ENCODE measurements at regions not wholly inside any gene's neighbourhood (a gene's known extent, or its start where the extent isn't known, plus 50 kb on each side); places are given as distances from the start of the nearest gene placed in this dataset.
A peak's percentile ranks its signal among the peaks of the same experiment; 100 is the strongest.

- Mint-ChIP-seq H3K27ac (no peak overlapping the region), H3K9me3 (peaks cover 21% of the 10 kb centered on the region)
These were observed 497.7 kb downstream of the OCA2 start for GRCh38 chr15:27601239-27601960.

More at GRCh38 chr15:27601239-27601960, 497.7 kb downstream of the OCA2 start:
- Histone ChIP-seq H3K27me3 (ENCODE audit: insufficient read depth) (no peaks in the 10 kb centered on the region), H2AFZ (peak overlapping the region; percentile 47; the same call in 1 of the 2 replicates), H3K4me2 (no peak overlapping the region), H3F3A (replicated peaks; ENCODE audit: low read depth) (no peaks in the 10 kb centered on the region), H3K4me1 (ENCODE audit: insufficient read depth) (peaks cover 11% of the 10 kb centered on the region), H3K79me2 (replicated peaks; ENCODE audit: insufficient read depth) (no peaks in the 10 kb centered on the region), H3K4me3 (no peak overlapping the region), H4K20me1 (replicated peaks; ENCODE audit: insufficient read depth) (no peaks in the 10 kb centered on the region), H3K27ac (ENCODE audit: low read depth) (no peak overlapping the region), H3K36me3 (ENCODE audit: insufficient read depth) (peaks cover 6% of the 10 kb centered on the region; the same call in 1 of the 2 replicates), H3K9me2 (ENCODE audit: insufficient read depth) (peaks cover 12% of the 10 kb centered on the region)
- DNase-seq (ENCODE audit: low spot score) = no peak
- peaks cover 4% of the 10 kb centered on the region for H3K27me3 Mint-ChIP-seq (ENCODE audit: insufficient read depth, low read depth, poor library complexity)
- peaks cover 14% of the 10 kb centered on the region for H3K4me1 Mint-ChIP-seq
- H3K4me3 Mint-ChIP-seq = no peak overlapping the region
- H3K36me3 Mint-ChIP-seq (ENCODE audit: low read depth) = peaks cover 10% of the 10 kb centered on the region; the same call in 2 of the 3 replicates
- peak; percentile 74 for ATAC-seq
- TF ChIP-seq ZNF331 (CRISPR knock-in tag; IDR thresholded peaks at IDR 0.05; ENCODE audit: low read depth) = no peak
- no peak for TF ChIP-seq NANOG (IDR thresholded peaks at IDR 0.05; ENCODE audit: borderline replicate concordance)
- no peak for TF ChIP-seq ETS1 (IDR thresholded peaks at IDR 0.05)
- TF ChIP-seq, protein P1, sequence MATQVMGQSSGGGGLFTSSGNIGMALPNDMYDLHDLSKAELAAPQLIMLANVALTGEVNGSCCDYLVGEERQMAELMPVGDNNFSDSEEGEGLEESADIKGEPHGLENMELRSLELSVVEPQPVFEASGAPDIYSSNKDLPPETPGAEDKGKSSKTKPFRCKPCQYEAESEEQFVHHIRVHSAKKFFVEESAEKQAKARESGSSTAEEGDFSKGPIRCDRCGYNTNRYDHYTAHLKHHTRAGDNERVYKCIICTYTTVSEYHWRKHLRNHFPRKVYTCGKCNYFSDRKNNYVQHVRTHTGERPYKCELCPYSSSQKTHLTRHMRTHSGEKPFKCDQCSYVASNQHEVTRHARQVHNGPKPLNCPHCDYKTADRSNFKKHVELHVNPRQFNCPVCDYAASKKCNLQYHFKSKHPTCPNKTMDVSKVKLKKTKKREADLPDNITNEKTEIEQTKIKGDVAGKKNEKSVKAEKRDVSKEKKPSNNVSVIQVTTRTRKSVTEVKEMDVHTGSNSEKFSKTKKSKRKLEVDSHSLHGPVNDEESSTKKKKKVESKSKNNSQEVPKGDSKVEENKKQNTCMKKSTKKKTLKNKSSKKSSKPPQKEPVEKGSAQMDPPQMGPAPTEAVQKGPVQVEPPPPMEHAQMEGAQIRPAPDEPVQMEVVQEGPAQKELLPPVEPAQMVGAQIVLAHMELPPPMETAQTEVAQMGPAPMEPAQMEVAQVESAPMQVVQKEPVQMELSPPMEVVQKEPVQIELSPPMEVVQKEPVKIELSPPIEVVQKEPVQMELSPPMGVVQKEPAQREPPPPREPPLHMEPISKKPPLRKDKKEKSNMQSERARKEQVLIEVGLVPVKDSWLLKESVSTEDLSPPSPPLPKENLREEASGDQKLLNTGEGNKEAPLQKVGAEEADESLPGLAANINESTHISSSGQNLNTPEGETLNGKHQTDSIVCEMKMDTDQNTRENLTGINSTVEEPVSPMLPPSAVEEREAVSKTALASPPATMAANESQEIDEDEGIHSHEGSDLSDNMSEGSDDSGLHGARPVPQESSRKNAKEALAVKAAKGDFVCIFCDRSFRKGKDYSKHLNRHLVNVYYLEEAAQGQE (IDR thresholded peaks at IDR 0.05; ENCODE audit: unreplicated experiment) = no peak
- no peak for TF ChIP-seq POLR2AphosphoS5 (IDR thresholded peaks at IDR 0.05; ENCODE audit: low read depth)
- no peak for TF ChIP-seq JUNB (IDR thresholded peaks at IDR 0.05; ENCODE audit: unreplicated experiment)
- TF ChIP-seq EZH2 (IDR thresholded peaks at IDR 0.05; ENCODE audit: low read depth, unreplicated experiment) = no peak
- TF ChIP-seq CREB1 (CRISPR knock-in tag; IDR thresholded peaks at IDR 0.05; ENCODE audit: low read depth) = no peak
- no peak for TF ChIP-seq STAT1 (IDR thresholded peaks at IDR 0.05; ENCODE audit: unreplicated experiment)
- no peak for TF ChIP-seq CTCF (conservative IDR thresholded peaks at IDR 0.05; ENCODE audit: low read depth in 2 of 2)
- TF ChIP-seq ZNF114 (CRISPR knock-in tag; IDR thresholded peaks at IDR 0.05) = no peak
- no peak for TF ChIP-seq EZH2phosphoT487 (IDR thresholded peaks at IDR 0.05; ENCODE audit: unreplicated experiment)
- TF ChIP-seq ZNF462 (CRISPR knock-in tag; IDR thresholded peaks at IDR 0.05) = no peak
